HG03520 (cell line): ENCODE measurements at regions not wholly inside any gene's neighbourhood (a gene's known extent, or its start where the extent isn't known, plus 50 kb on each side); places are given as distances from the start of the nearest gene placed in this dataset.

Experiments
- ATAC-seq: cut with Tn5 transposase; IDR thresholded peaks from one replicate; pipeline ENCODE4 v1.9.1; 2021; ENCODE audit warnings: mild to moderate bottlenecking, moderate library complexity; ENCODE audit not compliant: unreplicated experiment

DNA sequence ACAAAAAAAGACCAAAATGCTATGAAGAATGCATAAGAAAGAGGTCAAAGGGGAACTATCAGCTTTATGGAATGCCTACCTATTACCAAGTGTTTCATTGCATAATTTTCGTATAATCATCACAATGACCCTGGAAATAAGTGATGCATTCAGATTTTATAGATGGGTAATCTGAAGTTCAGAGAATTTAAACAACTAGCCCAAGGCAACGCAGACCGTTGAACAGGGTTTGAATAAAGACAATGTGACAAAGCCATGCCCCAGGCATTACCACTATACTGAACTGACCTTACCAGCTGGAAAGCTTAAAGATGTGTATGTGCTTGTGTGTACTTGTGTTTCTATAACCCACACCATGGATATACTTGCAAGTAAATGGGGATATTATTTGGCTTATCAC, 827.6 kb upstream of the ADGRL2 start:
- no peak for ATAC-seq

- ATAC-seq, result no peak
Measured at GRCh38 chr1:80966266-80966665, 834.5 kb upstream of the ADGRL2 start.

DNA sequence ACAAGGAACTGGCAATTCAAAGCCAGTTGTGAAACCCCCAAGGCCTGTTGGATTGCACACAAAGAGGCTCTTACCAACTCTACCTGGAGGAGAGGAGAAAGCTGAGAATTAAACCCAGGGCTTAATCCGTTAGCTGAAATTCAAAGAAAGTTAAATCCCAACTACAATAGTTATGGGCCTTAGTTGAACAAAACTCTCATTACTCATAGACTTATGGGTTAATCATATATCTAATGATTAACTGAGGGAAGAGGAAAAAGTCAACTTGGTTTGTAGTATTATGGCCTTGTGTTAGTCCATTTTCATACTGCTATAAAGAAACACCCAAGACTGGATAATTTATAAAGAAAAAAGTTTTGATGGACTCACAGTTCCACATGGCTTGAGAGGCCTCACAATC, 838.2 kb upstream of the ADGRL2 start:
- no peak for ATAC-seq

DNA sequence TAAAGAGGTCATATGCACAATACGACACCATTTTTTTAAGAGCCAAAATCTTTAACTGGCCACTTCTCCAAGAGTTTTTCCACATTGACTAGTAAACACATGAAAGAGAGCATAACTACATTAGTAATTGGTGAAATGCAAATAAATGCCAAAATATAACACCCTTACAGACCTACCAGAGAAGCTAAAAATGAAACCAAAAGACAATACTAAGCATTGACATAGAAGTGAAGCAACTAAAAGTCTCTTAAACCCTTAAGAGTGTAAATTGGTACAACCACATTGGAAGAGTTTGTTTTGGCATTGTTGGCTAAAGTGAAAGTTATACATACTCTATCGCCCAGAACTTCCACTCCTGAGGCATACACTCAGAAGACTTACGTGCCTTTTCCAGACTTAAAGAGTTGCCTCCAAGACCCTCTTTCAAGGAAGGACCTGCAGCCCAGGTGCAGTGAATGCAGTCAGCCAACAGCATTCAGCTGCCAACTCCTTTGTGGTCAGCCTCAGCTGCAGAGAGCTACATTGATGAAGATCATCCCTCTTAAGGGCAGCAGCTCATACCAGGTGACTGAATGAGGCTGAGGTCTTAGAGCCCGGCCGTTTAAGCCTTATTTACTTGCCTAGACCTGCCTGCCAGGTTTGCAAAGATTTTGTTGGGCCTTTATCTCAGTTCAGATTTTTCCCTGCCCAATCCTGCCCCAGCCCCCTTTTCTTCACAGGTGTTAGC, 839.1 kb upstream of the ADGRL2 start:
- no peak for ATAC-seq

- no peak for ATAC-seq
Measured at GRCh38 chr1:80933346-80933745, 867.4 kb upstream of the ADGRL2 start.

DNA sequence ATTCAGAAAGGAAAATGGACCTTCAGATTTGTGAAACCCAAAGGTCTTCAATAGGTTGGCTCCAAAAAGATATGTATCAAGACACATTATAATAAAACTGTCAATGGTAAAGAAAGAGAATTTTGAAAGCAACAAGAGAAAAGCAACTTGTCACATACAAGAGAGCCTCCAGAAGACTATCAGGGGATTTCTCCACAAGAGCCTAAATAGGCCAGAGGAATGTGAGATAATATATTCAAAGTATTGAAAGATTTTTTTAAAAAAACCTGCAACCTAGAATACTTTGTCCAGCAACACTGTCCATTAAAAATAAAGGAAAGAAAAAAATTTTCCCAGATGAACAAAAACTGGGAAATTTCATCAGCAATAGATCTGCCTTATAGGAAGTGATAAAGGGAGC, 869.6 kb upstream of the ADGRL2 start:
- ATAC-seq, result no peak

GRCh38 chr1:80929868-80930508, 870.7 kb upstream of the ADGRL2 start:
- ATAC-seq, result no peak

GRCh38 chr1:80926531-80926930, 874.2 kb upstream of the ADGRL2 start:
- ATAC-seq, result no peak

- ATAC-seq, result no peak
Measured at GRCh38 chr1:80925130-80925805, 875.5 kb upstream of the ADGRL2 start.

GRCh38 chr1:80924290-80924689, 876.4 kb upstream of the ADGRL2 start:
- ATAC-seq, result no peak

DNA sequence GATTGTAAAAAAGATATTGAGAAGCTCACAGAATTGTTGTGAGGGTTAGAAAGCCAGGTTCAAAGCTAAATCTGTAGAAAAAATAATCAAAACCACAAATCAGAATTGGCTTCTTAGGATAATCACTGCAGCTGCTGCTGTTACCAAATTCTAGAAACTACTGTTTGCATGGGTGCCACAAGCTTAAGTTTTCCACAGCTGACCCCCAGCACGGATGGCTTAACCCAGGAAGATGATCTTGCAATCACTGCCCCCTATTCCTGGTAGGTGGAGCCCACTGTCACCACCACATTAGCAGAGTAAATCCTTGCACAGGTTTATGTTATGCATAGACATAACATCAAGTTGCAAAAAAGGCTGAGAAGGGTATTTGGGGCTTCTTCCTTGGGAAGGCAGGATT, 877.8 kb upstream of the ADGRL2 start:
- no peak for ATAC-seq

DNA sequence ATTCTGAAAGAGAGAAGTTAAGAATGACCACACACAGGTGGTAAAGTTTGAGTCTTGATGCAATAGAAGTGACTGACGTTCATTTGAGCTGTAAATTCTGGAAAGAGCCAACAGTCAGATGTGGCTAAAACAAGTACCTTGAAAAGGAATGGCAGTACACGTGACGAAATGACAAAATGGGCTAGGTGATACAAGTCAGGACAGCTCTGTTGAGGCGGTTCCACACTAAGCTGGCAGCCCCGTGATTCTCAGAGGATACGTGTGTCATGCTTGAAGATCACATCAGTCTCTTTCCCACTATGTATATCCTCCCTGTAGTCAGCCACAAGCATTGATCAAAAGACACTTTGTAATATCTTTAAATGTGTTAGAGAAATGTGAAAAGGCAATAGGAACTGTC, 881.3 kb upstream of the ADGRL2 start:
- ATAC-seq, result no peak

- ATAC-seq, result no peak
Measured at GRCh38 chr1:80918380-80918779, 882.4 kb upstream of the ADGRL2 start.

DNA sequence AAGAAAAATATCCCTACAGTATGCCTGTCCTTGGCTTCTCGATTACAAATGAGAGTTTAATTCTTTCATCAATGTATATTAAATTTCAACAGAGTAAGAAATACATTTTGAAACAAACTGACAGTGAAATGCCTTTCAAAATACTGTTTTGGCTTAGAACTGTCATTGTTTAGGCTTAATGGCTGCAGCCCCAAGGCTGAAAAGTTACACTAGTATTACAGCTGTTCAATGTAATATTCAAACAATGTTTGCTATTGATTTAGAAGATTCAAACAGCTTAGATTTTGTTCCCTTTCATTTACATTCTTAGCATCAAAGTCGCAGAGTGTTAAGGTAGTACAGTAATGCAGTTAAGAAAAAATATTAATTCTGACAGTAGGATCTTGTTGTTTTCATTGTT, 882.9 kb upstream of the ADGRL2 start:
- ATAC-seq, result no peak

DNA sequence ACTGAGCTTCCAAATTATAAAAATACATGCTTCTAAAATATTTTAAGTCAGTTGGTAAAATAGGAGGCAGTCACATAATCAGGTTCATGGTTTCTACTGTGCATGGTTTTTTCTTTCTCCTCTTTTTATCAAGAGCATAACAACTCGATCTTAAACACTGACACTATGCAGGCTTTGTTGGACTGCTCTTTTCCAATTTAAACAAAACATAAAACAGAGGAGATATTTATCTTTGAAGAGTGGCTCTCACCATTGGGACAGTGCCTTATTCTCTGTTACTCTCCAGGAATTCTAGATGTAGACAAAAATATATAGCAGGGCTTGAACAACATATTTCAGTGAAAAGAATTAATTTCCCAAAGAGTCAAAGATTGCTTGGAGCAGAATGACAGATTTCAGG, 883.5 kb upstream of the ADGRL2 start:
- ATAC-seq, result no peak

DNA sequence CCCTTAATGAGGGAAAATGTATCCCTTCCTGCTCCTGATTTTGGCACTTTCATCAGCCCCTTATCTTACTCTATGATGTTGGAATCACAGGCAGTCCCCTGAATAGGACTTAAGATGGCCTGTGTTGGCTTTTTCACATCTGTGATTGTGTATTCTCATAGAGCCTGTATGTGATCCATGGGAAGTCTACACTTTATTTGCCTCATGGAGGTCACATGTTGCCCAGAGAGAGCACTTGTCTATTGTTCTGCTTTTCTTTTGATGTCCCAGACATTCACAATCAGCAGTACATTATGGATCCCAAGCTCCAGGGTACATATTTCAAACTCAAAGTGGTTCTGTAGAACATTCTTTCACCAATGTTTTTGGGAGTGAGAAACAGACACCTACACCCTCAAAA, 885.2 kb upstream of the ADGRL2 start:
- no peak for ATAC-seq

DNA sequence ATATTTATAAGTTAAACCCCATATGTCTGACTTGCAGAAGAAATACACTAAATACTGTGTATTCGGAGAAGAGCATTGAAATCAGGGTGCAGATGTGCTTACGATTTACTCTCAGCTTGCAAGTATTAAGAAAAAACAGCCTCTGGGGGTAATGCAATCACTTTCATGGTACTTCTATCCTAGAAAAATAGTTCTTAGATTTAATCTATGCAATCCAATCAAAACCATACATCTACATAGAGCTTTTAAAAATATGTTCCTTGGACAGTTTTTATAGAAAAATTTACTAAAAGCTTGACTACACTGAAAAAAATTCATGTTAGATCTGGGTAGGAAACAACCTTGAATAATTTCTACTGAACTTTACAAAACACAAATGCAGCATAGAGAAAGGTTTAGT, 890.3 kb upstream of the ADGRL2 start:
- no peak for ATAC-seq

DNA sequence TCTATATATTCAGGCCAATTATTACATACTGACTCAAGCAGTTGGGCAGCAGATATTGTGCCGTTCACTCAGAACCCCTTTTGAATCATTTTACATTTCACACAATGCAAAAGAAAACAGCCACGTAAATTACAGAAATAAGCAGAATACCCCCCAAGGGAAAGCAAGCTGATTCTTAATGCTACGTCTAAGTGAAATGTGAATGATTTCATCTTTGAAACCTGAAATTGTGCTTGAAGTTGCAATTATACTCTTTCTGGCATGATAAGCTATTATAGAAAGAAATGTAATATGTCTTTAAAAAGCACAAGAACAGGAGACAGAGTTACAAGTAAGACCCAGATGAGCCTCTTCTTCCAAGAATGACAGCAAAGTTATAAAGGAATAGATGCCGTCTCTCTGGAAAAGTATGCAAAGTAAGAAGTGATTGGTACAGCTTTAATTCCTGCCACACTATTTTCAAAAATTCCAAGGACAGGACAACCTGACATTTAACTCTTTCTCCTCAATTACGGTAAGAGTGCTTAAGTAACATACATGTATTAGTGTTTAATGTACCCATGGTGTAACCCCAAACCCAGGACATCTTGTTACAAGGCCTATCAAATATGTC, 891.5 kb upstream of the ADGRL2 start:
- ATAC-seq, result no peak

DNA sequence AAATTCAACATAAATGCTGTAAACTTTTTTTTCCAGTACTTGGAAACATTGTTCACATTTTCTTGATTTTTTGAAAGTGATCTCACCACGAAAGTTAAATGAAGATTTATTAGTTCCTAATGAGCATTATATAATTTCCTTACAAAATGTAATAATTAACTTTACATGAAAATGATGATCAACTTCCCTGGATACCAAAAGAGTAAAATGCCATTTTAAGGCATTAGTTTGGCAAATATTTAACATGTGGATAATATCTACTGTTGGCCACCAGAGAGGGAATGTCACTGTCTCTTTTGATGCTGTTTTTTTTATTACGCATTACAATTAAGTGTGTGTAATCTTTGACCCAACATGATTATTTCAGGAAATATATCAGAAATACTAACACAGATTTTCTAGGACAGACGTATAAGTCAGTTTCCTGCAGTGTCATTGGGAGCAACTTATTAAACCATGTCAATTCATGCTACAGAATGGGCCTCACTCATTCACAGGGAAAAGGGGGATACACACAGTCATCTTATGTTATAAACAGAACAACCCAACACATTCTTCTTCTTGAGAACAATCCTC, 903.9 kb upstream of the ADGRL2 start:
- ATAC-seq, result no peak

DNA sequence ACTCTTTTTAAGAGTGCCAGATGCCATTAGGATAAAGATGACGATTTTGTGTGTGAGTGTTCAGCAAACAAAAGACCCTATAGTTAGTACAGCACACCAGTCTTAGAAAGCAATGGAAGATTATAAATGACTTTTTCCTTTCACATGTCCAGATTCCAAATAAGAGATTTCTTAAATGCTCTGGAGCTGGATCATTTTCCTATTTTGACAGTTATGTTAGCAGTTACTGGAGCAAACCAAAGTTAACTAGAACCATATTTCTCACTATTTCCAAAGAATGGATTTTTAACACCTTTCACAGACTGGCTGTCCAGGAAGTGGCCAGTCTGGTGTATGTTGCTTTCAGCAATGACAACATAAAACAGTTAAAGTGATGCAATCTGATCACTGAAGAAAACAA, 905.8 kb upstream of the ADGRL2 start:
- no peak for ATAC-seq

DNA sequence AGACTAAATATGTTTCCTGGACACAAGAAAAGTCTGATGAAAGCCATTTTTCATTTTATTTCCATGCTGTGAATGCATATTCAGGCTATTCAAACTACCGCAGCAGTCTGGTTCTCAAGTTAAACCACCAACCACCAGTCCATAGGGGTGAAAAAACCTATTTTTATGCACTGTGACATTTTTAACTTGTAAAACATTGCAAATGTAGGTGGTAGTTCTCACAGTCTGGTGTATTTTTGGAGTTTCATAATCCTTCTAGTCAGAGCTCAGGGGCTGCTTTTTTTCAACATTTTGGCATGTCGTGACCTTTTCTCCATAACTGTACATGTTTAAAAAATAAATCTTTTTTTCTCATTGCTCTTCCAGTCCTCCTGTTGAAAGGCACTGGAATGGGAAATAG, 907.6 kb upstream of the ADGRL2 start:
- no peak for ATAC-seq

DNA sequence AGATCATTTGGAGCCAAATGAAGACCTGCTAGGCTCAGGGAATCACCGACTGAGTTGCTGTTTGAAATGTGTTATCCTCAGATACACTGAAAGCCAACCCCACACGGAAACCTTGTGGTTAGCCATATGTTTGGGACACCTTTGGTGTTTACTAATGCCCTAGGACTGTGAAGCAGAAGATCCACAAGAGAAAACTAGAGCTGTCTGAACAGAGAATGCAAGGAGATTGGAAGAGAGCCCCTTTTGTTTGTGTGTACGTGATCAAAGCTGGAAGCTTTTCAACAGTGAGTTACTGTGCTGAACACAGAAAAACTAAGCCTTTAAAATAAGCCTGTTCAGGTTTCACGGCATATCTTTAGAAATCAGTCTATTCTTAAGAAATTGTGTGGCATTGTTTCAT, 908.2 kb upstream of the ADGRL2 start:
- no peak for ATAC-seq
